ENCODE measurements at regions not wholly inside any gene's neighbourhood (a gene's known extent, or its start where the extent isn't known, plus 50 kb on each side); places are given as distances from the start of the nearest gene placed in this dataset.
"Not testable (repeated sequence)": the region's sequence is repeated elsewhere in the genome, so short reads cannot be mapped to it uniquely, and the experiment has no call there.

DNA sequence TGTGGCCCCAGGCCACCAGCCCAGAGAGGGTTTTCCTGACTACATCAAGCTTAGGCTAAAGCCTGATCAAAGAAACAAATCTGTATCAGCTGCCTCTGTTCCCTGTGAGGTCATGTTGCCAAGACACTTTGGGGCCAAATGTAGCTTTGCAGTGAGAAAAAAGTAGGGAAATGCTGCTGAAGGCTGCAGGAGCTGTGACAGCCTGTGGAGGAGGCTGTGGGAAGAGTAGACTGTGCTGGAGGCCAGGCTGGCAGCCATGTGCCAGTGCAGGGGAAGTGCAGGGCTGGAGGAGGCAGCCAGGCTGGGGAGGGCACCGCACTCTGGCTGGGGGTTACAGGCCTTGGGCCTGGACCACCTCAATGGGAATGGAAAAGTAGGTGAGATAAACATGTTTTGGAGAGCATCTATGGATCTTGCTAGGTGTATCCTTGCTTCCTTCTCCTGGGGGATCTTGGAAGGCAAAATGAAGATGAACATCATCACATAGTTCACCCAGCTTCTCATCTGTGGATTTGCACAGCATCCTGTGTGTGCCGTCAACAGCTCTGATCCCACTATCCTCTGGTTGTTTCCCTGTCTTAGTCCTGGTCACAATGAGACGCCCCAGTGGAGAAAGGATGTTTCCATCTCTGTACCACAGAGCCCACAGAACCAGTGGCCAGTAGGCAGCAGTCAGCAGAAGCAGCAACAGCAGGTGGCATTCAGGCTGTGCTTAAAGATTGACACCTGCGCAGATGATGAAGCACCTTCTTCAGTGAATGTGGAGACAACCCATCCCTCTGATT, 103.8 kb upstream of the COPS8 start:
- DNase-seq, result no peak

DNA sequence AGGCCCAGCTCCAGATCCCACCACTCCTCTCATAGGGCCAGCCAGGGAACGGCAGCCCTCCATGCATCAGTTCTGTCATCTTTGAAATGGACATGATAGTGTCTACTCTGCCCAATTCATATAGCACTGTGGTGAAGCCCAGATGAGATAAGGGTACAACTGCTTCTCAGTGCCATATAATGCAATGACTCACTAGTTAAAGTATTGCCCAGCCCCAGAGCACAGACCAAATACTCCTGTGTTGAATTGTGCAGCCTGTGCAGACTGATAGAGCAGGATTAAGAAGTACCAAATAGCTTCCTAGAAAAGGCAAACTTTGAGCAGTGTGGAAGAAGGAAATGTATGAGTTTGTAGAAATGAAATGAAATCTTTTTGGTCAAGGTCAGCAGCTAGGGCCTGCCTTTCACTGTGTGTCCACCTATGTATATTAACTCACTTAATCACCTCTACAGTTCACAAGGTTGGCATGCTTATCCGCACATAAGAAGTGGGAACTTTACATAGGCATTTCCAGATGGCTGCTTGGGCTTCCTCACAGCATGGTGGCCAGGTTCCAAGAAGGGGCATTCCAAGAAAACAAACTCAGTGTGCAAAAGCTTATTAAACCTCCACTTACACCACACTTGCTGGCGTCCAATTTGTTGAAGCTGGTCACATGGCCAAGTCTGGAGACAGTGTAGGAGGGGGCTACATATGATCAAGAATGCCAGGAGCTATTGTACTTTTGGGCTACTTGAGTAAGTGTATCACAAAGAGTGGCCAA, 102.8 kb upstream of the COPS8 start:
- DNase-seq, result no peak

DNA sequence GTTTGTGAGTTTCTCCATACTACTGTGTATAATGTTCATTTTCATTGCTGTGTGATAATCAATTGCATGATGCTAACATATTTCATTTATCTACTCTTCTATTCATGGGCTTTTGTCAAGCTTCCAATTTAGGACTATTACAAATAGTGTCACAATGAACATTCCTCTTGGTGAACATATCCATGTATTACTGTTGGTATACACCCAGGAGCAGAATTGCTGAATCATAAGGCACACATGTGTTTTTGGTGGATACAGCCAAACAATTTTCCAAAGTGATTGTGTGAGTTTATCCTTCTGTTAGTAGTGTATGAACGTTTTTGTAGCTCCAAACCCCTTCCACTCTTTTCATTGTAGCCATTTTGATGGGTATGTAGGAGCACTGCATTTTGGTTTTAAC, 101.6 kb upstream of the COPS8 start:
- no peak for DNase-seq

DNA sequence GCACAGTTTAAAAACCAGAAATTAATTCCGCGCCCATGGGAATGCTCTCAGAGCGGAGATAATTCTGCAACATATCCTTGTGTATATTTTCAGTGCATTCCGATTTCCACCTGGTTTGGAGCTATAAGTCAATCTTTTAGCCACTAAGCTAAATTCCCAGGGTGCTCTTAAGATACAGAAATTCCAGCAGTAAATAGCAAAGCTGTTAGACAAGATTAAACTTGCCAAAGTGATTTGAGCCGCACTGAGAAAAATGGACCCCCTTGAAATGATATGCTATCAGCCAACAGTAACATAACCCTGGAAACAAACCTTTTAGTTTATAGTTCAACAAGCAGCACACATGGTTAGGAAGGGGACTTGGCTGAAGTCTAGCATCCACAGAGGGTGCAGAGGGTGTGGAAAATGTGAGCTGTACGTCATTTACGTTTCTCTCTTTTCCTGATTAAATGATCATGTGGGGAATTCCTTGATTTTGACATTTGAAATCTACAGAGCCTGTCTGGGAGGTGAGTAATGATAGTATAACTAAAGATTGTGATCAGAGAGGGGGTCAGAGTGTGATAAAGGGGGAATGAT, 99.8 kb upstream of the COPS8 start:
- no peak for DNase-seq

DNA sequence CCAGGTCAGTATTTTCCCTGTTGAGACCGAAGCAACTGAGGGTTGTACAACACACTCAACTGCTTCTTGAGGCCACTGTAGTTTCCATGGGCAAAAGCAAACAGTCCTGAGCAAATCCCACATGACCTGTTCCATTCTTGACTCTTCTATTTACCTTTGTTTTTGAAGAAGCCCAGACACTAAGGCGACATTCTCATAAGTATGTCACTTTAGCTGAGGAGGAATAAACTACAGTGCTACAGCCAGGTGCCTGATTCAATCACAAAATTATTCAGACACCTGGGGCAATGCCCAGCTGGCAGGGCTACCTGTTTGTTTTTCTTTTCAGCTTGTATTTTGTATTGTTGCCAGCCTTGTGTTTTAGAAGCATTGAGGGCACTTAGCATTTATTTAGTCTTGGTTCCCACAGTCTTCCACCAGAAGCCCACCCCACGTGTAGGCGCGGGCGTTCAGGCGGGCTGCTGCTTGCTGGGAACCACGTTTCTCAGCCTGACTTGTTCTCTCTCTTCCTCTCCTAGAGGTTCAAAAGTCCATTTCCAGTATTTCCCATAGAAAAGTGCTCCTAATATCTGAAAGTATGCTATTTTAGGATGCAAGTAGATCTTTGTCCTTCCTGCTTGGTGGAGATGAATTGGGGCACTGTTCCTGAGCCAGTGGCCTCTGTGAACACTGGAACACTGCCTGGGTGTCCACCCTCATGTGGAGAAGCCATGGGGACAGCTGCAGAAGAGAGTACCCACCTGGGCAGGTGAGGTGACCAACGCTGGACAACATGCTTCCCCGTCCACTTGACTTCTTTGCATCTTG, 99.0 kb upstream of the COPS8 start:
- no peak for DNase-seq

DNA sequence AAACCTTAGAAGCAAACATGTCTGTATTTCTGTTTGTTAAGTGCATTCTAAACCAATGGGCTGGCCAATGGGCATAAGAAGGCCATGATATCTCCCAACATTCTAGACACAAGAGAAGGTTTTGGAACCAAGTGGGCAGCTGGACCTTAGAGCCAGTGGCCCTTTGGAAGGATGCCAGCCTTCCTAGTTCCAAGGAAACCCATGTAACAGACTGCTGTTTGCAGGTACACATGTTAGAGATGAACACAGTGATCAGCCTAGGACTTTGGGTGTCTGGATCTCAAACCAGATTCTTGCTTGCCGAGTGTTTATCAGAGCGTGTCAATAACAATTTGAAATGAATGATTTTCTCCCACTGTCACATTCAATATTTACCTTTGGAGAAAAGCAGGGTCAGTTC, 97.5 kb upstream of the COPS8 start:
- no peak for DNase-seq

DNA sequence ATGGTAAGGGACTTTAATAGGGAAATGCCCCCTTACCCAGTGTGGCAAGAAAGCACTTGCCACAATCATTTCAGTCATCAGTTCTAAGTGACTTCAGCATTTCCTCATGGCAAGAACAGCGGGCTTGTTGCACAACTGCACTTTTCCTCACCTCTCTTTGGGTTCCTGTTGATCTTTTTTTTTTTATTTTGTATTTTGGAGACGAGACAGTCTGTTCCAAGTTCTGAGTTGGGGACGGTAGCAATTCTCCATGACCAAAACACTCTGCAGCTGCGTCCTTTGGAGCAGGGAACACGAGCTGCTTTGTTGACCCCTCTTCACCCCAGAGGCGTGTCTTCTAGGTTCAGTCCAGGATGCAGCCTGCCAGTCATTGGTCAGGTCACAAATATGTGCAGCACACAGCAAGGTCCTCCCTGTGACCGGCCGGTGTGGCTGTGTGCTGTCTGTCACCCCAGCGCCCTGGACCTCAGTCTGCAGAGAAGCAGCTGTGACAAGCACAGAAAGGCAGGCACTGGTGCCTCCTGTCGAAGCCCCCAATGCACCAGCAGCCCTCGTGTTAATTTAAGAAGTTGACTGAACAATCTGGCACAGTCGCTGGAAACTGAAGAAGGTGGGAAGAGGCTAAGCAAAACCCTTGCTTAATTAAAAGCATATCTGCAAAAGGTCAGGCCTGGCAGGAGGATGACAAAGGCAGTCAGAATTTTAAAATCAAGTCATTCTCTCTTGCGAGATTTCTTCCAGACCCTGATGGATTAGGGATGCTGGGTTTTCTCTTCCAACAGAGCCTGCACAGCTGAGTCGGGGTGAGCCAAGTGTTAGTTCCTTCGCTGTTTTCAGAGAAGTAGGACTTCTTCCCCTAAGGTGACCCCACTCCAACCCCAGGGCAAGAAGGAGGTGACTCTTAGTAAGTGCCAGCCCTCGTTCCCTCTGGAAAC, 96.7 kb upstream of the COPS8 start:
- DNase-seq, result no peak

DNA sequence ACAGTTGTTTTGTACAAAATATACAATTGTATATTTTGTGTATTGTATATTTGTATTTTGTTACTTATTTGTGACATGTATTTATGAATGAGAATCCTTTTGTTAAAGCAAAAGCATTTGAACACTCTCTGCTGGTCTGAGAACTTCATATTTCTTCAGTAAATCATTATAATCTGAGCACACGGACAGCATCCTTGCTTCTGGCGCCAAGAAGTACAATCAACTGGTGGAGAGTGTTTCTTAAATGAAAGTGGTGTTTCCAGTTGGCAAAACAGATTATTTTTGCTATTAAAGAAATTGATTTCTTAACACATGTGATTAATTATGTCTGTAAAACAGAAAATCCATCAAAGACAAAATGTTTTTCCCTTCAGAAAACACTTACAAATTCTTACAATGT, 95.1 kb upstream of the COPS8 start:
- DNase-seq, result no peak

DNA sequence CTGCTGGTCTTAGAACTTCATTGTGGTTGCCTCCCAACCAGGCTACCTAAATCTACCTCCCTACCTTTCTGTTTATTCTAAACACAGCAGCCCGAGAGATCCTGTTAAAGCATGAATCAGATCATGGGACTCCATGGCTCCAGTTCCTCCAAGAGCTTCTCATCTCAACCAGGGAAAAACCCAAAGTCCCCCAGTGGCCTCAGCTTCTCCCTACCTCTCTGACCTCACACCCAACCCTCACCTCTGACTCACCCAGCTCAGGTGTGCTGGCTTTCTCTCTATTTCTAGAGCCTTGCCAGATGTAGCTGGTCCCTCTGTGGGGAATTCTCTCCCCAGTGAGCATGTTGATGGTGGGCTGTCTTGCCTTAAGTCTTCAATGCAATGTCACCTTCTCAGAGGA, 93.8 kb upstream of the COPS8 start:
- DNase-seq, result no peak

DNA sequence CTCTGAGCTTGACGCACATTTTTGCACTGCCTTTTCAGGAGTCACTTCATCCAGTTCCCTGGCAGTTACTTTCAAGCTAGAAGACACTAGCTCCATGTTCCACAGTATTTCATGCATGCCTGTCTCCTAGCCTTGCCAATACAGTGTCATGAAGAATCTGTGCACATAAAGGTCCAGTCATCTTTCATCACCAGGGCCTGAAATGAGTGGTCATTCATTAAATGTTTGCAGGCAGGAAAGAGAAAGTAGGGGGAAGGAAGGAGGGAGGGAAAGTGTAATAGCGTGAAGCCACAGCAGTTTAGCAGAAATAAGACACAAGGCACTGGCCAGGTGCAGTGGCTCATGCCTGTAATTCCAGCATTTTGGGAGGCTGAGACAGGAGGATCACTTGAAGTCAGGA, 92.4 kb upstream of the COPS8 start:
- DNase-seq, result no peak

DNA sequence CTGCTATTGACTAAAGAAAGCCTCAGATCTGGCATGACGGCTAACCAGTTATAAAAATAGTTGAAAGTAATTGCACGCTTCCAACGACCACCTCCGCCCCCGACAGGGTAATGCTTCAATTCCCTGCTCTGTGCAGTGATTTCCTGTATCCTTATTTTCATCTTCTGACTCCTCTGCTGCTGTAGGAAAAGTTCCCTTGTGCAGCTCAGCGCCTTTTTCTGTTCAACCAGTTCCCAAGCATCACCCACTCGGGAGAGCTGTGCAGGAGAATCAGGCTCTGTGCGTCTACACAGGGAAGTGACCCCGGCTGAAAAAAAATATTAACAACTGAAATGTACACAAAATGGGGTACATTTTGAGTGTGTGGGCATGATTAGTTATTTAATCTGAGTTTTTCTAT, 91.3 kb upstream of the COPS8 start:
- DNase-seq, result no peak

DNA sequence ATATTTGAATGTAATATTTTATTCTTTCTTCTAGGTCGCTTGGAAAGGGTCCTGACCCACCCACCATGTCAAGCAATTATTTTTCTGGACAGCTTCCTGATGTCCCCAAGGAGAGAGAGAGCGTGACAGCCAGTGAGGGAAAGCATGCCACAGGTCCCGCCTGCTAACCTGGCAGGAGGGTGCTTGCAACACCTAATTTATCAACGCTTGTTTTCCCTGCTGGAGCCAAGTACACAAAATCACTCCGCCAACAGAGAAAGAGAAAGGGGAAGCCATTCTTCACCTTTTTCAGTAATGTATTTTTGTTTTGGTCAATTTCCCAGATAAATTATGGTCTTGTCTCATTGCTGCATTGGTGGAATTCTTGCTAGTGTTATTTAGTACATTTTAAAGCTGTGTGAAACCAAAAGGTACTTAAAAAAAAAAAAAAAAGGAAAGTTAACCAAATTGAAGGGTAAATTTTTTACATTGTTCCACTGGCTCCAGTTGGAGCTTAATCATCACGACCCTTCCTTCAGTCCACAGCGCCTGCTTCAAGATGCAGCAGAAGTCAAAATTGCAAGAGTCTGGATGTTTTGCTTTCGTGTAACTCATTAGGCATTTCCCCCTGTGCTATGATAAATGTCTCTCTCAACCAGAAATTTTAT, 88.5 kb upstream of the COPS8 start:
- no peak for DNase-seq

DNA sequence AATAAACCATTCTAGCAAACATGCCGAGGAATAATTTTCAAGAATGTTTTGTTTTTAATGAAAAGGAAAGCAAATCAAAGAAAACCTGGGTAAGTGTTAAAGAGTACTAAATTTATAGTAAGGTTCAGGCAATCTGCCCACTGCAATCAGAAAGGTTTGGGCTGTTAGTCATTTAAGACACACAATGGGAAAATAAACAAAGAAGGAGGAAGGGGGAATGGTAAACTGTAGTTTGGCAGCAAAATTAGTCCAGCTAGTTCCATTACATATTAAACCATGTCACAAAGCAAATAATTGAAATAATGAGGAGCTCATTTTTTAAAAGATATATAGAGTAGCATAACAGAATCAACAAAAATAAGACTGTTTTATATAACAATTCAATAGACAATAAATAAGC, 87.5 kb upstream of the COPS8 start:
- DNase-seq, result no peak

DNA sequence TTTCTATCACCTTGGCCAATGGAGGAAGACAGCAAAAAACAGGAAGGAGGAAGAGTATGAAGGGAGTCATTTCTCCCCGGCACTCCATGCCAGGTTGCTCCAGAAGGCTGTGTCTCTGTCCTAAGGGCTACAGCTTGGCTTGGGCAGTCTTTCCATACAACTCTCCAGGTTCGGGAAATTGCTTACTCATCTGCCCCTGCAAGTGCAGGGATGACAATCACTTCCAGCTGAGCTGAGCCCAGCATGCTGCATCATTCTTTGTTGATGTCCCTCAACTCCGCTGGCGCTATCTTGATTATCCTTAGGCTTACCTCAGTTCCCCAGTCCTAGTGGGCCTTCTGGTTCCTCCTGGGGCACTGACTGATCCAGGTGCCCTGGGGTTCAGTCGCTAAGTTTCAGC, 86.9 kb upstream of the COPS8 start:
- no peak for DNase-seq

DNA sequence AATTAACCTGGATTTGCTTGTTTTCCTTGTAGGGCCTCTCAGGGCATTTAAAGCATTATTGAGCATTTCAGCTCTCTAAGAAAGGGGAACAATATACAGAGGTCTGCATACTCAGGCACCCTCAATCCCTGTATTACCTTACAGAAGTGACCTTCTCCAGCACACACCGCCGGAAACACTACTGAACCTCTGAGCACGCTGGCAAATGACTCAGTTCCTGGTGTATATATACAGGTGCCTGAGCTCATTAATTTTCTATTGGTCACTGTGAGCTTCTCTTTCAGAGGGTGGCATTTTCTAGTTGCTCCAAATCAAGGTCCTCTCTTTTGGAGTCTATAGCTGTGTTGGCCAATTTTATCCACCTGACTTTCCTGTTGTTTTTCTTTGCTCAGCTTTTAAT, 85.2 kb upstream of the COPS8 start:
- no peak for DNase-seq

DNA sequence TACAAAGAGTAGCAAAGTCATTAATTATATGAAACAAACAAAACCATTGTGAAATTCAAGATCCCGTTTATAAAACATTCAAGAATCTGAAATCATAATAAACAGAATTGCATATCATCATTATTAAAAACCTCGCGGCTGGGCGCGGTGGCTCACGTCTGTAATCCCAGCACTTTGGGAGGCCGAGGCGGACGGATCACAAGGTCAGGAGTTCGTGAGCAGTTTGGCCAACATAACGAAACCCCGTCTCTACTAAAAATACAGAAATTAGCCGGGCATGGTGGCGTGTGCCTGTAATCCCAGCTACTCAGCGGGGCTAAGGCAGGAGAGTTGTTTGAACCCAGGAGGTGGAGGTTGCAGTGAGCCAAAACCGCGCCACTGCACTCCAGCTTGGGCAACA, 80.3 kb upstream of the COPS8 start:
- not testable (repeated sequence) for DNase-seq

DNA sequence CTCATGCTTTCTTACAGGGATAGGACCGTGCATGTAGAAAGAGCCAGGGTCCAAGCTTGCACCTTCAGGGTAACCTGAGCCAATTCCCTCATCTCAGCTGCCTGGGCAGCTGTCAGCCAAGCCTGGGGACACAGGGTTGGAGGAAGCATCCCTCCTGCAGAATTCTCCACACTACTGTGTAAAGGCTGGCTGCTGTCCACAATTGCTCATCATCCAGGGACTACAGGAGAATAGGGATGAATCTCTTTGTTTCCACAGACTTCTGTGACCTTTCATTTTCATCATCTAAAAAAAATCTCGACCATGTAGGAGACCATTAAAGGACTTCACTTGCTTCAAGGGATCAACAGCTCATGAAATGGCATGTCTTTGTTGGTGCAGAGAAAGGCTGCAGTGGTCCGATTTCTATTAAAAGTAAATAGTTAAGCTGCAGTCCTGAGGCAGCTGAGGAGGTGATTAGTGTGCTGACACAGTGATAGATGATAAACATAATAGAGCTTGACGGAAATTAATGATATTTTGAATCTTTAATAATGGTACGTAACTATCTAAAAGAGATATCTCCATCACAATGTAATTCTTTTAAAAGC, 74.4 kb upstream of the COPS8 start:
- DNase-seq, result no peak

DNA sequence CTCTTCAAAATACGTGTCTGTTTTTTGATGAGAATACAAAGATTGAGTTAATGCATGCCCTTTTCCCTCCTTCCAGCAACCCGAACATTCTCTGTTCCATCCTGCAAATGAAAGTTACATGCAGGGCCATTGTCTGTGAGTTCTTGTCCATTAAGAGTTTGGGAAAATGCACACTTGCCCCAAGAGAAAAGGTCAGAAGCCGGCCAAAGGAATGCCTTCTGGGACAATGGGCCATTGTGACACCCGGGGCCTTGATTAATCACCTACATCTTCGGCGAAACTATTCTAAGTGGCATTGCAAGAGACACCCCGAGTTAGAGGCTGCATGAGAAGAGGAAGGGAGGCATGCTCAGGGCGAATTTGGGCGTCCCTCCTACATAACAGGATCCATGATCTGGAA, 73.7 kb upstream of the COPS8 start:
- no peak for DNase-seq

DNA sequence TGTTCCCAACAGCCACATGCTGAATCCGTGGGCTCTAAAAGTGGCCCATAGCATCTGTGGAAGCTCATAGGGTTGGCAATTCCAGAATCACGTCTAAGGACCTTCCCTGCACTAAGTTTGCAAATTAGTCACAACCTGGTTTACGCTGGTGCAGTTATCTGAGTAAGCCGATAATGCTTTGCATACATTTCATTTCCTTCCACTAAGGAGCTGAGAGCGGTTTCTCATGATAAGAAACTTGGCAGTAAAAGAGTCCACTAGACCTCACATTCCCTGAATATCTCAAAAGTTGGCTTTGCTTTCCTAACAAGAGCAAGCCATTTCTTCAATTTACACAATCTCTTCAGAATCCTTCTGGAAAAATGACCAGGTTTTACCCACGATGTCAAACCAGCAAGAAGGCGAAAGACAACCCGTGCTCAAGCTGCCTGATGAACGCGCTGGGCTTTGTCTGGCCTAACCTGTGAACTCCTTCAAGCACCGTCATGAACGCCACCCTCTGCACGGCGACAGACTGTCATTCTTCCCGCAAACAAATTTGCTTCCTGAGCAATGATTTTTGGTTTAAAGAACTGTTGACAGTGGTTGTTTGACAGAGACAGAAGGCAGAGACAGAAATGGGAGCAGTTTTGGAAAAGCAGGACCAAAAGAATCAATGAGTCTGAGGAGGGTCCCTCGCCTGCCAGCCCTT, 73.0 kb upstream of the COPS8 start:
- no peak for DNase-seq

DNA sequence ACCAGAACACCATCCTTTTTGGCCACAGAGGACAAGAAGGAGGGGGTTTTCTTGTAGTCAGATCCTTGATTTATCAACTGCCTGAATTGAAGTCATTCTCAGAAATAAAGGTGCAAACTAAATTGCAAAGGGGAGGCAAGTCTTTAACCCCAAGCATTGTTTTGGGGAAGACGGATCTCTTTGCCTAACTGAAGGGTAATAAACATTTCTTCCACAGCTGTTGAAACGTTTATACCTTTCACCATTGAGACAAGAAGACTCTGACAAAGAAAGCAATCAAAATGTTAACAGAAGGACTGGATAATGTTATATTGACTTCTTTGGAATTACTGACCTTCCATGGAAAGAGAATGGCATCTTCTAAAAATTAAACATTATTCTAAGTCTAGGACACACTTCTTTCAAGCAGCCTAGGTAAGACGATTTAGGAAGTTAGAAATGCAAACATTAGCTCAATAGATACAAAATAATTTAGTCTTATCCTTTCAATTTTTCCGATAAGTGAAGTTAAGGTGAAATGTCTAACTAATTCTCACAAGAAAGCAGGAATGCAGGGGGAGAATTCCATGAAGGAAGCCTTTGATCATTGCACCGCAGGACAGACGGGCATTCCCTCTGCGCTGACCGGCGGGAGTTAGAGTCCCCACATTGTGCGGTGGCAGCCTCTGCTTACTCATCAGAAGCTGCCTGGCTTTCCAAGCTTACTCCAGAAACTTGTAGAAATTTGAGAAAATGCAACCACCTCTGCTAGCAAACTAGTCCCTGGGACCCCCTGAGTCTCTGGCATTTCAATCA, 69.4 kb upstream of the COPS8 start:
- DNase-seq, result no peak
